ENCODE measurements at regions not wholly inside any gene's neighbourhood (a gene's known extent, or its start where the extent isn't known, plus 50 kb on each side); places are given as distances from the start of the nearest gene placed in this dataset.

- DNase-seq (ENCODE audit: low read depth) = no peak
- H3K4me3 ChIP-seq (ENCODE audit: low read depth, low read length) = no peak overlapping the region
- TF ChIP-seq, protein P1, sequence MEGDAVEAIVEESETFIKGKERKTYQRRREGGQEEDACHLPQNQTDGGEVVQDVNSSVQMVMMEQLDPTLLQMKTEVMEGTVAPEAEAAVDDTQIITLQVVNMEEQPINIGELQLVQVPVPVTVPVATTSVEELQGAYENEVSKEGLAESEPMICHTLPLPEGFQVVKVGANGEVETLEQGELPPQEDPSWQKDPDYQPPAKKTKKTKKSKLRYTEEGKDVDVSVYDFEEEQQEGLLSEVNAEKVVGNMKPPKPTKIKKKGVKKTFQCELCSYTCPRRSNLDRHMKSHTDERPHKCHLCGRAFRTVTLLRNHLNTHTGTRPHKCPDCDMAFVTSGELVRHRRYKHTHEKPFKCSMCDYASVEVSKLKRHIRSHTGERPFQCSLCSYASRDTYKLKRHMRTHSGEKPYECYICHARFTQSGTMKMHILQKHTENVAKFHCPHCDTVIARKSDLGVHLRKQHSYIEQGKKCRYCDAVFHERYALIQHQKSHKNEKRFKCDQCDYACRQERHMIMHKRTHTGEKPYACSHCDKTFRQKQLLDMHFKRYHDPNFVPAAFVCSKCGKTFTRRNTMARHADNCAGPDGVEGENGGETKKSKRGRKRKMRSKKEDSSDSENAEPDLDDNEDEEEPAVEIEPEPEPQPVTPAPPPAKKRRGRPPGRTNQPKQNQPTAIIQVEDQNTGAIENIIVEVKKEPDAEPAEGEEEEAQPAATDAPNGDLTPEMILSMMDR (conservative IDR thresholded peaks at IDR 0.05; ENCODE audit: low read depth, low read length) = no peak
Observed at GRCh38 chr5:156148301-156148700, 178.7 kb upstream of the SGCD start.

DNA sequence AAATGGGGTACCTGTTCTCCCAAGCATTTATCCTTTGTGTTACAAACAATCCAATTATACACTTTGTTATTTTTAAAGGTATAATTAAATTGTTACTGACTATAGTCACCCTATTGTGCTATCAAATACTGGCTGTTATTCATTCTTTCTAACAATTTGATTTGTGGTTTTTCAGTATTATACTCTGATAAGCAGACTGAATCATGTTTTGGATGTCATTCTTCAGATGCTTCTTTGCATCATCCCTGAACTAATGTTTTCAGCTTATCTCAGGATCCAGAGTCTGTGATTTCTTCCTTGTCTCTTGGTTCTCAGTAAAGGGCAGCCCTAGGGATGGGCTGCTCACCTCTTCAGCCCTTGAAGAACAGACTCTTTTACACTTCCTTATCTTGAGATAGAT, 177.8 kb upstream of the SGCD start:
- H3K4me3 ChIP-seq (ENCODE audit: low read depth, low read length) = no peak overlapping the region
- no peak for DNase-seq (ENCODE audit: low read depth)
- TF ChIP-seq, protein P1 (conservative IDR thresholded peaks at IDR 0.05; ENCODE audit: low read depth, low read length) = no peak

GRCh38 chr5:156153602-156154001, 173.4 kb upstream of the SGCD start:
- no peak for DNase-seq (ENCODE audit: low read depth)
- H3K4me3 ChIP-seq (ENCODE audit: low read depth, low read length) = no peak overlapping the region
- TF ChIP-seq, protein P1 (conservative IDR thresholded peaks at IDR 0.05; ENCODE audit: low read depth, low read length) = no peak

DNA sequence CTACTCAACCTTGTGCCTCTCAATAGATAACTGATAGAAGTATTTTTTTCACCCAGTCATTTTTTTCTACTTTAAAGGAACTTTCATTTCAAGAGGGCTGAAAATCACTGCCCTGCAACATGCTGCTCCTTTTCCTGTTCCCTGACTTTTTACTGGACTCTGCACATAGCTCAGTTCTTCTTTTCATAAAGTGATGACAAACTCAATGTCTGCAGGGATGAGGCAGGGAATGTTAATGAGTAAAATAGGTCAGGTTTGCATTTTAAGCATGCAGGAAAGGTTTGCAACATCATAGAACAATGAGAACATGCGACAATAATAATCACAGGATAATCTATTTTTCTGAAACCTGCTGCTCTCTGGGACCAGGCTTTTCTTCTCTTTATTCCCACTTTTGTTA, 172.2 kb upstream of the SGCD start:
- no peak for DNase-seq (ENCODE audit: low read depth)
- TF ChIP-seq, protein P1 (conservative IDR thresholded peaks at IDR 0.05; ENCODE audit: low read depth, low read length) = no peak
- no peak overlapping the region for H3K4me3 ChIP-seq (ENCODE audit: low read depth, low read length)

GRCh38 chr5:156155598-156155997, 171.4 kb upstream of the SGCD start:
- H3K4me3 ChIP-seq (ENCODE audit: low read depth, low read length) = no peak overlapping the region
- no peak for DNase-seq (ENCODE audit: low read depth)
- TF ChIP-seq, protein P1 (conservative IDR thresholded peaks at IDR 0.05; ENCODE audit: low read depth, low read length) = no peak

DNA sequence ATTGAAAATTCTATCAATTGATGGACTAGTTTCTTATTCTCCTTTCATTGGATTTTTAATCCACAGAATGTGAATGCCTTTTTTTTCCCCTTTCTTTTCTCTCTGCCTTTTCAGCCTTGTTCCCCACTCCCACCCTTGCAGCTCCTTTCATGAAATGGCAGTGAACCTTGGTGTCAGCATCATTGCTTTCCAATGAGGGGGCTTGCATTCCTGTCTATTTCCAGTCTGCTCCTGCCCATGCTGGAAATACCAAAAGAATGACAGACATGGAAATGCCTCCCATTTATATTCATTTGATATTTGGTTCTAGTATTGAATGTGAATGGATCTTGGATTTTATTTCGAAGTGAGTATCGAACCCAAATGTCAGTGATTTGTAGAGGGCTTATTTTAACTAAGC, 162.7 kb upstream of the SGCD start:
- H3K4me3 ChIP-seq (ENCODE audit: low read depth, low read length) = no peak overlapping the region
- DNase-seq (ENCODE audit: low read depth) = no peak
- TF ChIP-seq, protein P1 (conservative IDR thresholded peaks at IDR 0.05; ENCODE audit: low read depth, low read length) = no peak

DNA sequence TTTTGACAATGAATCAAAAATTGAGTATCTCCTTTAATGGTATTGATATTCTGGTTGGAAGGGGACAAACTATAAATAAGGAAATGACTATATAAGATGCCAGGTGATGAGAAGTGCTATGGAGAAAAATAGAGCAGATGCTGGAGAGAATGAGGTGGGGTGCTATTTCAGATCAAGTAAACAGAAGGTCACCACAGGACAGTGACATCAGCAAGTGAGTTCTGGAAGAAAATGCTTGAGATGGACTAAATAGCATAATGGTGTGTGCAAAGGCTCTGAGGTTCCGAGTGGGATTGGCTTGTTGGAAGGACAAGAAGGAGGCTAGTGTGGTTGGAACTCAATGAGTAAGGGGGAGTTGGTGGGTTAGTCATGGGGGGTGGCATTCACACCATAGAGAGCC, 157.5 kb upstream of the SGCD start:
- H3K4me3 ChIP-seq (ENCODE audit: low read depth, low read length) = no peak overlapping the region
- TF ChIP-seq, protein P1 (conservative IDR thresholded peaks at IDR 0.05; ENCODE audit: low read depth, low read length) = no peak
- DNase-seq (ENCODE audit: low read depth) = no peak
